Fibroblast of pulmonary artery (primary cell): ENCODE measurements at regions not wholly inside any gene's neighbourhood (a gene's known extent, or its start where the extent isn't known, plus 50 kb on each side); places are given as distances from the start of the nearest gene placed in this dataset.

ENCODE experiments used
- DNase-seq: peaks from one replicate; pipeline ENCODE4 v3.0.0-alpha.2; 2010; ENCODE audit warnings: low read depth
- H3K4me3 ChIP-seq: replicated peaks from 2 replicates; pipeline ENCODE4 v1.5.1; 2011; ENCODE audit warnings: low read depth, mild to moderate bottlenecking, control low read depth, low read length, moderate library complexity
- TF ChIP-seq, protein P1 (sequence below): IDR thresholded peaks from 2 replicates; pipeline ENCODE4 v1.5.1; 2011; ENCODE audit warnings: mild to moderate bottlenecking, control low read depth, low read length, inconsistent platforms; ENCODE audit errors: missing control alignments

DNA sequence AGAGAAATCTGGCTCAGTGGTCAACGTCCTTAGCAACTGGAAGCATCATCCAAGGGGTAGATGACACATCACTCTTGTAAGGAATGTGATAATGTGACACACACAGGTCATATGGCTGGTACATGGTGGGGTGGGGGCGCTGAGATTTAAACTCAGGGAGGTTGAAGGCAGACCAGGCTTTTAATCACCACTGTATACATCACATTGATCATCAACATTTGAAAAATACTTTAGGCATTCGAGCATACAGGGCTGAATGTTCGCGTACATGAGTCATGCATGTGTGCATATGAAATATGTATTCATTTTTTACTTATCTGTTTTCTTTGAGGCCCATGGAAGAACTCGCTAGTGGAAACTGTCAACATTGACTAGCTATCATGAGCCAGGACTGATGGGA lies 976.4 kb downstream of the VRK1 start:
- TF ChIP-seq, protein P1, sequence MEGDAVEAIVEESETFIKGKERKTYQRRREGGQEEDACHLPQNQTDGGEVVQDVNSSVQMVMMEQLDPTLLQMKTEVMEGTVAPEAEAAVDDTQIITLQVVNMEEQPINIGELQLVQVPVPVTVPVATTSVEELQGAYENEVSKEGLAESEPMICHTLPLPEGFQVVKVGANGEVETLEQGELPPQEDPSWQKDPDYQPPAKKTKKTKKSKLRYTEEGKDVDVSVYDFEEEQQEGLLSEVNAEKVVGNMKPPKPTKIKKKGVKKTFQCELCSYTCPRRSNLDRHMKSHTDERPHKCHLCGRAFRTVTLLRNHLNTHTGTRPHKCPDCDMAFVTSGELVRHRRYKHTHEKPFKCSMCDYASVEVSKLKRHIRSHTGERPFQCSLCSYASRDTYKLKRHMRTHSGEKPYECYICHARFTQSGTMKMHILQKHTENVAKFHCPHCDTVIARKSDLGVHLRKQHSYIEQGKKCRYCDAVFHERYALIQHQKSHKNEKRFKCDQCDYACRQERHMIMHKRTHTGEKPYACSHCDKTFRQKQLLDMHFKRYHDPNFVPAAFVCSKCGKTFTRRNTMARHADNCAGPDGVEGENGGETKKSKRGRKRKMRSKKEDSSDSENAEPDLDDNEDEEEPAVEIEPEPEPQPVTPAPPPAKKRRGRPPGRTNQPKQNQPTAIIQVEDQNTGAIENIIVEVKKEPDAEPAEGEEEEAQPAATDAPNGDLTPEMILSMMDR, result no peak
- DNase-seq, result no peak
- H3K4me3 ChIP-seq, result no peak overlapping the region

DNA sequence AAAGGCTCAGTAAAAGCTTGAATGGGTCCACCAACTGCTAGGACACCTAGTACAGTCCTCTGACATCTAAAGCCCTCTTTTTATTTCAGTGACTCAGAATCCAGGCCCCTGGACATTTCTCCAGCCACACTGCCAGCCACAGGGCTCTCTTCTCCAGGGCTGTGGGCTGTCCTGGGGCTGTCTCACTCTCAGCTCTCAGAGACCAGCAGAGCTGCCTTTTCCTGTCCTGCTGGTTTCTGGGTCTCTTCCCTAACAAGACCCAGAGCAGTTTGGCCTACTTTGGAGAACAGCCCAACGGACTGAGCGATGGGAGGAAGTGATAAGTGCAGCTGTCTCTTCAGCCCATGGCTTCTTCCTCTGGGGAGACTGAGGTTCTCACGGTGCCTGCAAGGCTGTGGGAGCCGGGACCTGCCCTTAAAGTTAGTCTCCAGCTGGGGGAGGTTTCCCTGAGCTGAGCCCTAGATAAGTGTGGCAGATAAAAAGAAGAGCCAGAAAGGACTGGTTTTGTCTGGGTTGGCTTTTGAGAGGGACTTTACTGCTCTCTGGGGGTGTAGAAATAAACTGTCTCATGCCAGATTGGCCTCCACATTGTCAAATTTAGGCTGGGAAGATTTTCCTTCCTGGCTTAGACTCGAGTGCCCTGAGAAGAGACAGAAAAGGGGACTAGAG lies 979.8 kb downstream of the VRK1 start:
- TF ChIP-seq, protein P1, result no peak
- no peak overlapping the region for H3K4me3 ChIP-seq
- DNase-seq, result no peak

DNA sequence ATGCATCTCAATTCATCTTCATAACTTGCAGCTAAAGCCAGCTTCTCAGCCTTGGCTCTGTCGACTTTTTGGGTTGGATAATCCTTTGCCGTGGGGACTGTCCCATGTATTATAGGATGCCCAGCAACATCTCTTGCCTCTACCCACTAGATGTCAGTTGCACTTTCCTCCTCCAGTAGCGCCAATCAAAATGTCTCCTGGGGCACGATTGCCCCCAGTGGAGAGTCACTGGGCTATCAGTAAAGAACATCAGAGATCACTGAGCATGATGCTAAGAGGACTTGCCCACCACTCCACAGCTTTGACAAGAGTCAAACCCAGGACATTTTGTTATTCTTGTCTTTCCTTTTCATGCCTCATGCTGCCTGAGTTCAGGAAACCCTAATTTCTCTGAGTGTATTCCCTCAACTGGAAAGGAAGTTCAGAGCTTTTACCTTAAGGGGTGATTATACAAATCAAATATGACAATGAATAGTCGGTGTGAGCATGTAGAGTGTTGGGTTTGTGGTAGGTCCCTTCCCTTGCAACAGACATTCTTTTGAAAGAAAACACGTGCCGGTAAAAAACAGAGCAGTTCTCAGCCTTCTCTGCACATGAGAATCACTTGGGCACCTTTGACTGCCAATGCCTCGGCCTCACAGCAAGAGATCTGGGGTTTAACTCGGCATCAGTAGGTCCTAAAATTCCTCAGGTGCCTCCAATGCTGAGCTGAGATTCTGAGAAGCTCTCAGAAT lies 980.6 kb downstream of the VRK1 start:
- no peak overlapping the region for H3K4me3 ChIP-seq
- TF ChIP-seq, protein P1, result no peak
- no peak for DNase-seq

DNA sequence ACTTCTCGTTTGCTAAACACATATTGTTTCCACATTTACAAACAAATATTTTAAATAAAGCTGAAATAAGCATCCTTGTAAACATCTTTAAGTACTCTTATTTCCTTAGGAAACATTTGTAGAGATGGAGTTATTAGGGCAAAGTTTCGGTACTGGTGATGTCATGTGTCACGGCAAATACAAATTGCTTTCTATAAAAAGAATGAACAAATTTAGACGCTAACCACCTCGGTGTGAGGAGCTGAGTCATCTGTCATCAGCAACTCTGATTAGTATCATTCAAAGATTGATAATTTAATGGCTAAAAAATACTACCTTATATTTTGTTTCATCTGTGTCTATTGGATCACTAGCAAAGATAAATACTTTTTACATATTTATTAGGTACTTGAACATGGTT lies 982.0 kb downstream of the VRK1 start:
- TF ChIP-seq, protein P1, result no peak
- H3K4me3 ChIP-seq, result no peak overlapping the region

DNA sequence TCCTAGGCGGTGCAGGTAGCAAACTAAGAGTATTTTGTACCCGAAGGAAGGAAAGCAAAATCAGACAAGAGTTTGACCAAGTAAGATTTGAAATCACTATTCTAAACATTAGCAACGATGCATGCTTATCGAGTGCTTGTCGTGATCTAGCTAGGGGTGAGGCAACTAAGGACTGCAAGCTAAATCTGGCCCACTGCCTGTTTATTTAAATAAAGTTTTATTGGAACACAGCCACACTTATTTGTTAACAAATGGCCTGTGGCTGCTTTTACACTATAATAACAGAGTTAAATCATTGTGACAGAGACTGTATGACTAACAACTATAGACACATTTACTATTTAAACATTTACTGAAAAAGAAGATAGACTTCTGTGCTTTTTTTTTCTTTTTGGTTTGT lies 983.6 kb downstream of the VRK1 start:
- no peak overlapping the region for H3K4me3 ChIP-seq
- TF ChIP-seq, protein P1, result no peak
- no peak for DNase-seq

More for the DNA sequence above, 982.0 kb downstream of the VRK1 start:
- no peak for DNase-seq

DNA sequence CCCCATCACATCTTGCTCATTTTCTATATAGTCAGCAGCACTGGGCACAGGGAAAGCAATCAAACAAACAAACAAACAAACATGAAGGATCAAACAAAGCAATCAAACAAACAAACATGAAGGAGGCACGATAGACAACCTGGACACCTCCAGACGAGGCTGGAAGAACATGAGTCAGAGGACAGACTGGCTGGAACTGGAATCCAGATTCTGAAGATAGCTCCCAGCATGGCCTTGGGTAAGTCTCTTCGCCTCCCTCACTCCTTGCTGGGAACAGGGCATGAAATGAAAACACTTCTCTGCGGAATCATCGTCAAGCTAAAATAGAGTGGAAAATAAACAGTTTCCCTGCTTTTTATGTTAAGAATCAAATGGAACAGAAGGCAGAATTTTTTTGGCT lies 984.8 kb downstream of the VRK1 start:
- TF ChIP-seq, protein P1, result no peak
- no peak overlapping the region for H3K4me3 ChIP-seq
- DNase-seq, result no peak
